ENCODE measurements at regions not wholly inside any gene's neighbourhood (a gene's known extent, or its start where the extent isn't known, plus 50 kb on each side); places are given as distances from the start of the nearest gene placed in this dataset.

- TF ChIP-seq CTCF (IDR thresholded peaks at IDR 0.05), result no peak
- TF ChIP-seq POLR2A (IDR thresholded peaks at IDR 0.05), result no peak
- no peak for TF ChIP-seq POLR2AphosphoS5 (IDR thresholded peaks at IDR 0.05; ENCODE audit: insufficient read depth in 1 of 2, low read depth in 1 of 2)
Observed at GRCh38 chr11:112477581-112478317, 217.1 kb upstream of the PLET1 start.

Measured in vagina (tissue), 2 donors.